ENCODE measurements at regions not wholly inside any gene's neighbourhood (a gene's known extent, or its start where the extent isn't known, plus 50 kb on each side); places are given as distances from the start of the nearest gene placed in this dataset.

- Histone ChIP-seq H3K27ac (no peak overlapping the region), H3K4me3 (no peak overlapping the region), H3K36me3 (ENCODE audit: insufficient read depth in 1 of 2, low read depth in 1 of 2) (no peaks in the 10 kb centered on the region), H3K4me1 (no peaks in the 10 kb centered on the region), H3K27me3 (ENCODE audit: insufficient read depth in 3 of 3, low read length in 2 of 3) (peaks cover 0 to 5% (median 0%) of the 10 kb centered on the region in 3 donors), H3K9me3 (no peaks in the 10 kb centered on the region)
- no peak for TF ChIP-seq CTCF (IDR thresholded peaks at IDR 0.05)
- 8 to 14% (median 10%) methylated on average over 8 of the region's 8 CpGs for WGBS, 3 donors
- intact Hi-C loops (cut with DNase I): no loop called here
- DNase-seq (peak; percentile 39 to 69), ATAC-seq (peak in 1 of 4 donors; percentile 45)
These were observed 246.7 kb downstream of the GAS1 start for GRCh38 chr9:86700629-86701028.

- H3K27ac ChIP-seq: no peak overlapping the region
- H3K9me3 ChIP-seq: no peaks in the 10 kb centered on the region
- no peak for TF ChIP-seq CTCF (IDR thresholded peaks at IDR 0.05)
- intact Hi-C loops (cut with DNase I): no loop called here
- H3K36me3 ChIP-seq (ENCODE audit: insufficient read depth in 1 of 2, low read depth in 1 of 2): no peaks in the 10 kb centered on the region
- H3K27me3 ChIP-seq (ENCODE audit: insufficient read depth in 3 of 3, low read length in 2 of 3): peaks cover 0 to 5% (median 0%) of the 10 kb centered on the region in 3 donors
- DNase-seq (no peak), ATAC-seq (no peak)
- WGBS, 3 donors: 78 to 88% (median 84%) methylated on average over 4 of the region's 4 CpGs
- no peaks in the 10 kb centered on the region for H3K4me1 ChIP-seq
- no peak overlapping the region for H3K4me3 ChIP-seq
These were observed 249.3 kb downstream of the GAS1 start for GRCh38 chr9:86697999-86698398.

GRCh38 chr9:86697213-86697612 is 250.1 kb downstream of the GAS1 start:
- intact Hi-C loops (cut with DNase I): no loop called here
- 28 to 49% (median 30%) methylated on average over 1 of the region's 1 CpG for WGBS, 3 donors
- Histone ChIP-seq H3K36me3 (ENCODE audit: insufficient read depth in 1 of 2, low read depth in 1 of 2) (no peaks in the 10 kb centered on the region), H3K27ac (no peak overlapping the region), H3K4me3 (no peak overlapping the region), H3K27me3 (ENCODE audit: insufficient read depth in 3 of 3, low read length in 2 of 3) (peaks cover 0 to 5% (median 0%) of the 10 kb centered on the region in 3 donors), H3K9me3 (no peaks in the 10 kb centered on the region), H3K4me1 (no peaks in the 10 kb centered on the region)
- ATAC-seq (no peak), DNase-seq (no peak)
- no peak for TF ChIP-seq CTCF (IDR thresholded peaks at IDR 0.05)

GRCh38 chr9:86695910-86696424 is 251.3 kb downstream of the GAS1 start:
- no peak for ATAC-seq
- Histone ChIP-seq H3K36me3 (ENCODE audit: insufficient read depth in 1 of 2, low read depth in 1 of 2) (no peaks in the 10 kb centered on the region), H3K4me3 (no peak overlapping the region), H3K27ac (no peak overlapping the region), H3K4me1 (no peaks in the 10 kb centered on the region), H3K27me3 (ENCODE audit: insufficient read depth in 3 of 3, low read length in 2 of 3) (peaks cover 0 to 5% (median 0%) of the 10 kb centered on the region in 3 donors), H3K9me3 (no peaks in the 10 kb centered on the region)
- TF ChIP-seq CTCF (IDR thresholded peaks at IDR 0.05): no peak
- WGBS, 3 donors: 71 to 76% (median 74%) methylated on average over 3 of the region's 3 CpGs
- DNase-seq: no peak
- intact Hi-C loops (cut with DNase I): no loop called here

- Histone ChIP-seq H3K27me3 (ENCODE audit: insufficient read depth in 3 of 3, low read length in 2 of 3) (no peaks in the 10 kb centered on the region), H3K4me3 (no peak overlapping the region), H3K9me3 (no peaks in the 10 kb centered on the region), H3K36me3 (ENCODE audit: insufficient read depth in 1 of 2, low read depth in 1 of 2) (no peaks in the 10 kb centered on the region), H3K4me1 (no peaks in the 10 kb centered on the region), H3K27ac (no peak overlapping the region)
- DNase-seq (no peak), ATAC-seq (no peak)
- intact Hi-C loops (cut with DNase I): no loop called here
- no peak for TF ChIP-seq CTCF (IDR thresholded peaks at IDR 0.05)
These were observed 257.3 kb downstream of the GAS1 start for GRCh38 chr9:86690034-86690433.
